ENCODE measurements at regions not wholly inside any gene's neighbourhood (a gene's known extent, or its start where the extent isn't known, plus 50 kb on each side); places are given as distances from the start of the nearest gene placed in this dataset.
A peak's percentile ranks its signal among the peaks of the same experiment; 100 is the strongest.
"Not testable (repeated sequence)": the region's sequence is repeated elsewhere in the genome, so short reads cannot be mapped to it uniquely, and the experiment has no call there.

DNA sequence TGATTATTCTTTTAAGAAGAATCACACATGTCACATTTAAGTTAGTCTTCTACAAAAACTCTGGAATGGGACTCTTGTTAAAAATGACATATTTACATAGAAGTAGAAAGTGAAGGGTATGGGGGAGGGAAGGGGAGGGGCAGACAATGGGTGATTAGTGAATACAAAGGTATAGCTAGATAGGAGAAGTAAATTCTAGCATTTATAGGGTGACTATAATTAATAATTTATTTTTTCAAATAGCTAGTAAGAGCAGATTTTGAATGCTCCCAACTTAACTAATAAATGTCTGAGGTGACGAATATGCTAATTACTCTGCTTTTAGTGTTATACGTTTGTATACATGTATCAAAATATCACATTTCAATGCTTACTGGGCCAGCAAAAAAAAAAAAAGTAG is 59.4 kb downstream of the BLTP3B start:
- H3K4me3 ChIP-seq (ENCODE audit: control insufficient read depth, low read depth, low read length) = no peak overlapping the region
- TF ChIP-seq, protein P1, sequence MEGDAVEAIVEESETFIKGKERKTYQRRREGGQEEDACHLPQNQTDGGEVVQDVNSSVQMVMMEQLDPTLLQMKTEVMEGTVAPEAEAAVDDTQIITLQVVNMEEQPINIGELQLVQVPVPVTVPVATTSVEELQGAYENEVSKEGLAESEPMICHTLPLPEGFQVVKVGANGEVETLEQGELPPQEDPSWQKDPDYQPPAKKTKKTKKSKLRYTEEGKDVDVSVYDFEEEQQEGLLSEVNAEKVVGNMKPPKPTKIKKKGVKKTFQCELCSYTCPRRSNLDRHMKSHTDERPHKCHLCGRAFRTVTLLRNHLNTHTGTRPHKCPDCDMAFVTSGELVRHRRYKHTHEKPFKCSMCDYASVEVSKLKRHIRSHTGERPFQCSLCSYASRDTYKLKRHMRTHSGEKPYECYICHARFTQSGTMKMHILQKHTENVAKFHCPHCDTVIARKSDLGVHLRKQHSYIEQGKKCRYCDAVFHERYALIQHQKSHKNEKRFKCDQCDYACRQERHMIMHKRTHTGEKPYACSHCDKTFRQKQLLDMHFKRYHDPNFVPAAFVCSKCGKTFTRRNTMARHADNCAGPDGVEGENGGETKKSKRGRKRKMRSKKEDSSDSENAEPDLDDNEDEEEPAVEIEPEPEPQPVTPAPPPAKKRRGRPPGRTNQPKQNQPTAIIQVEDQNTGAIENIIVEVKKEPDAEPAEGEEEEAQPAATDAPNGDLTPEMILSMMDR (conservative IDR thresholded peaks at IDR 0.05; ENCODE audit: control insufficient read depth, insufficient read depth, low read depth, low read length) = no peak
- DNase-seq (ENCODE audit: low read depth) = no peak

DNA sequence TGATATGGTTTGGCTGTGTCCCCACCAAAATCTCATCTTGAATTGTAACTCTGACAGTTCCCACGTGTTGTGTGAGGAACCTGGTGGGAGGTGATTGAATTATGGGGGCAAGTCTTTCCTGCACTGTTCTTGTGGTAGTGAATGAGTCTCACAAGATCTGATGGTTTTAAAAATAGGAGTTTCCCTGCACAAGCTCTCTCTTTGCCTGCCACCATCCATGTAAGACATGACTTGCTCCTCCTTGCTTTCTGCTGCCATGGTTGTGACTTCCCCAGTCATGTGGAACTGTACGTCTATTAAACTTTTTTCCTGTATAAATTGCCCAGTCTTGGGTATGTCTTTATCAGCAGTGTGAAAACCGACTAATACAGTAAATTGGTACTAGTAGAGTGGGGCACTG is 63.9 kb downstream of the BLTP3B start:
- DNase-seq (ENCODE audit: low read depth); H3K4me3 ChIP-seq (ENCODE audit: control insufficient read depth, low read depth, low read length): not testable (repeated sequence)

DNA sequence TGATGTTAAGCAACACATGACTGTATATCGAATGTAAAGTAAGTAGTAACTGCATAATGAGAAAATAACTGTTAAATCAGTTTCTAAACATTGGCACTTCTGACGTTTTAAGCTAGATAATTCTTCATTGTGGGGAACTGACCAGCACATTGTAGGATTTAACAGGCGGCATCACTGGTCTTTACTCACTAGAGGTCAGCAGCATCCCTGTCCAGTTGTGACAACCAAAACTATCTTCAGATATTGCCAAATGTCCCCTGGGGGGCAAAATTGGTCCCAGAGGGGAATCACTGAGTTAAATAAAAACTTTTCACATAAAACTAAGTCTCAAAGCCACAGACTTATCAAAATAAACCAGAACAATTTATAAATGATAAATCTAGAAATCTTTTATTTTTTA is 65.3 kb downstream of the BLTP3B start:
- peak; percentile 35 for DNase-seq (ENCODE audit: low read depth)
- H3K4me3 ChIP-seq (ENCODE audit: control insufficient read depth, low read depth, low read length) = no peak overlapping the region
- TF ChIP-seq, protein P1 (conservative IDR thresholded peaks at IDR 0.05; ENCODE audit: control insufficient read depth, insufficient read depth, low read depth, low read length) = peak; percentile 27

DNA sequence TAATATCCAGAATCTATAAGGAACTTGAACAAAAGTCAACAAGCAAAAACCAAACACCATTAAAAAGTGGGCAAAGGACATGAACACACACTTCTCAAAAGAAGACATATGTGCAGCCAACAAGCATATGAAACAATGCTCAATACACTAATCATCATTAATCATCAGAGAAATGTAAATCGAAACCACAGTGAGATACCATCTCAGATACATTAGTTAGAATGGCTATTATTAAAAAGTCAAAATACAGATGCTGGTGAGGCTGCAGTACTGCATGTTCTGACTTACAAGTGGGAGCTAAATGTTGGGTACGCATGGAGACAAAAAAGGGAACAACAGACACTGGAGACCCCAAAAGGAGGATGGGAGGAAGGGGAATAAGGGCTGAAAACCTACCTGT is 67.1 kb downstream of the BLTP3B start:
- no peak overlapping the region for H3K4me3 ChIP-seq (ENCODE audit: control insufficient read depth, low read depth, low read length)
- TF ChIP-seq, protein P1 (conservative IDR thresholded peaks at IDR 0.05; ENCODE audit: control insufficient read depth, insufficient read depth, low read depth, low read length) = no peak
- no peak for DNase-seq (ENCODE audit: low read depth)

DNA sequence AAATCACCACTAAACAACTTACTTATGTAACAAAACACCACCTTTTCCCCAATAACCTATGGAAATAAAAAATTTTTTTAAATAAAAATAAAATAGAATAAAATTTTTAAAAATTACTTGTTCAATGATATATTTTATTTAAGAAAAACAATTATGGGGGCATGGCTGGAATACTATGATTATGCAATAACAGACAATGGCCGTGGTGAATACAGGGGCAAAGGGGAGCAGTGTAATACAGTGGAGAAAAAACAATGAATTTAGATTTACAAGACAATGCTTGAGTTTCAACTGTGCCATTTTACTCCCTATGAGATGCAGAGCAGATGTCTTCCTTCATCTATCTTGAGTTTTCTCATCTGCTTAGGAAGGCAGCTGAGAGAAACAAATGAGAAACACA is 72.9 kb downstream of the BLTP3B start:
- no peak for DNase-seq (ENCODE audit: low read depth)
- TF ChIP-seq, protein P1 (conservative IDR thresholded peaks at IDR 0.05; ENCODE audit: control insufficient read depth, insufficient read depth, low read depth, low read length) = no peak
- H3K4me3 ChIP-seq (ENCODE audit: control insufficient read depth, low read depth, low read length) = no peak overlapping the region

DNA sequence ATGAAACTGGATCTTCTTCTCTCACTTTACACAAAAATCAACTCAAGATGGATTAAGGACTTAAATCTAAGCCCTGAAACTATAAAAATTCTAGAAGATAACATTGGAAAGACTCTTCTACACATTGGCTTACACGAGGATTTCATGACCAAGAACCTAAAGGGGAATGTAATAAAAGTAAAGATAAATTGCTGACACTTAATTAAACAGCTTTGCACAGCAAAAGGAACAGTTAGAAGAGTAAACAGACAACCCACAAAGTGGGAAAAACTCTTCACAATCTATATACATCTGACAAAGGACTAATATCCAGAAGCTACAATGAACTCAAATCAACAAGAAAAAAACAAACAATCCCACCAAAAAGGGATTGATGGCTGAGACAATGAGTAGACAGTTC is 74.4 kb downstream of the BLTP3B start:
- no peak for DNase-seq (ENCODE audit: low read depth)
- no peak overlapping the region for H3K4me3 ChIP-seq (ENCODE audit: control insufficient read depth, low read depth, low read length)
- TF ChIP-seq, protein P1 (conservative IDR thresholded peaks at IDR 0.05; ENCODE audit: control insufficient read depth, insufficient read depth, low read depth, low read length) = no peak

DNA sequence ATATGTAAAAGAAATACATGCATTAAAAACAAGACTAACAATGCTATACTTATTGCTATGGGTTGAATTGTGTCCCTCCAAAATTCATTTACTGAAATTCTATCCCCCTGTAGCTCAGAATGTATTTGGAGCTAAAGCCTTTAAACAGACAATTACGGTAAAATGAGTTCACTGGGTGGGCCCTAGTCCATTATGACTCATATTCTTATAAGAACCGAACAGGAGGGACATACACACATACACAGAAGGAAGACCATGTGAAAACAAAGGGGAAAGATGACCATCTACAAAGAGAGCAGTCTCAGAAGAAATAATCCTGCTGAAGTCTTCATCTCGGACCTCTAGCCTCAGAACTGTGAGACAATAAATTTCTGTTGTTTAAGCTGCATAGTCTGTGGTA is 77.1 kb upstream of the ANKS1B start:
- TF ChIP-seq, protein P1 (conservative IDR thresholded peaks at IDR 0.05; ENCODE audit: control insufficient read depth, insufficient read depth, low read depth, low read length) = no peak
- no peak overlapping the region for H3K4me3 ChIP-seq (ENCODE audit: control insufficient read depth, low read depth, low read length)
- peak; percentile 45 for DNase-seq (ENCODE audit: low read depth)
